22Rv1 (cell line): ENCODE measurements at regions not wholly inside any gene's neighbourhood (a gene's known extent, or its start where the extent isn't known, plus 50 kb on each side); places are given as distances from the start of the nearest gene placed in this dataset.

Experiments
- ZFX ChIP-seq: fragments of 450-650 bp; IDR thresholded peaks from 2 replicates; pipeline ENCODE4 v1.6.1; 2017; ENCODE audit warnings: antibody characterized with exemption, borderline replicate concordance
- TF ChIP-seq, protein P1 (sequence below): fragments of 450-650 bp; IDR thresholded peaks from 2 replicates; pipeline ENCODE4 v1.5.1; 2017; ENCODE audit warnings: mild to moderate bottlenecking

DNA sequence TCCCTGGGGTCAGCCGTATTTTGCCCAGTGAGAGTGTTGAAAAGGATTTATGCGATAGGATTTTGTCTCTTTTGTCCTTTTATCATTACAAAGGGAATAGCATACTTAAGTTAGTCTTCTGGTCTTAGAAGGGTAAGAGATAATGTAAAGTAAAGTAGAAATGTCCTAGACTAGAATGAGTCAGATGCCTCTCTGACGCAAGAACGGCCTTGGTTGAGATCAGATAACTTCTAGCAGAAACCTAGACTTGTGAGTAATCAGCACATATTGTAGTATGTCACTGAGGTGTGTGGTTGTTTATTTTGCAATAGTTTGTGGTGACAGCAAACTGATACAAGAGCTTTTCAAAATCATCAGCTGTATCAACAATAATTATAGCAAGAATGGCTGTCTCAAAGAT lies 866.1 kb downstream of the NSUN3 start:
- TF ChIP-seq, protein P1, sequence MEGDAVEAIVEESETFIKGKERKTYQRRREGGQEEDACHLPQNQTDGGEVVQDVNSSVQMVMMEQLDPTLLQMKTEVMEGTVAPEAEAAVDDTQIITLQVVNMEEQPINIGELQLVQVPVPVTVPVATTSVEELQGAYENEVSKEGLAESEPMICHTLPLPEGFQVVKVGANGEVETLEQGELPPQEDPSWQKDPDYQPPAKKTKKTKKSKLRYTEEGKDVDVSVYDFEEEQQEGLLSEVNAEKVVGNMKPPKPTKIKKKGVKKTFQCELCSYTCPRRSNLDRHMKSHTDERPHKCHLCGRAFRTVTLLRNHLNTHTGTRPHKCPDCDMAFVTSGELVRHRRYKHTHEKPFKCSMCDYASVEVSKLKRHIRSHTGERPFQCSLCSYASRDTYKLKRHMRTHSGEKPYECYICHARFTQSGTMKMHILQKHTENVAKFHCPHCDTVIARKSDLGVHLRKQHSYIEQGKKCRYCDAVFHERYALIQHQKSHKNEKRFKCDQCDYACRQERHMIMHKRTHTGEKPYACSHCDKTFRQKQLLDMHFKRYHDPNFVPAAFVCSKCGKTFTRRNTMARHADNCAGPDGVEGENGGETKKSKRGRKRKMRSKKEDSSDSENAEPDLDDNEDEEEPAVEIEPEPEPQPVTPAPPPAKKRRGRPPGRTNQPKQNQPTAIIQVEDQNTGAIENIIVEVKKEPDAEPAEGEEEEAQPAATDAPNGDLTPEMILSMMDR, result no peak
- no peak for TF ChIP-seq ZFX
